ENCODE measurements at regions not wholly inside any gene's neighbourhood (a gene's known extent, or its start where the extent isn't known, plus 50 kb on each side); places are given as distances from the start of the nearest gene placed in this dataset.
A peak's percentile ranks its signal among the peaks of the same experiment; 100 is the strongest.

GRCh38 chr18:10009321-10010144 is 95.7 kb downstream of the VAPA start:
- DNase-seq: no peak

- DNase-seq: no peak
Measured at GRCh38 chr18:10010611-10011015, 96.8 kb downstream of the VAPA start.

- no peak for DNase-seq
Measured at GRCh38 chr18:10011061-10011460, 97.2 kb downstream of the VAPA start.

DNA sequence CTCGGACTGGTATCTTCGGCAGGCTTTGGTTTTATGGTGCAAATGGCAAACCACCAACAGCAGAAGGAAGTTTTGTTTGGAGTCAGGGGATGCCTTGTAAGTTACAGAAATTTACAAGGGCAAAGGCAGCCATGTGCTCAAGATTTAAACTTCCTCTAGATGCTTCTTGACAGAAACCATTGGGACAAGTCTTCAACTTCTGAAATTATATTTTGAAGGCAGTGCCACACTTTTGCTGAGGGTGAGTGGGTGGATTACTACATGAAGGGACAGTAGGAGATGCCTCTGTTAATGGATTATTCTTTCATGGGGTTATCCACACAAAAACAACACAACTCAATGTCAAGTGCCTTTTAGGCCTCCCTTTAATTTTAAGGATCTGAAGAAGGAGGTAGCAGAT is 97.9 kb downstream of the VAPA start:
- no peak for DNase-seq

DNA sequence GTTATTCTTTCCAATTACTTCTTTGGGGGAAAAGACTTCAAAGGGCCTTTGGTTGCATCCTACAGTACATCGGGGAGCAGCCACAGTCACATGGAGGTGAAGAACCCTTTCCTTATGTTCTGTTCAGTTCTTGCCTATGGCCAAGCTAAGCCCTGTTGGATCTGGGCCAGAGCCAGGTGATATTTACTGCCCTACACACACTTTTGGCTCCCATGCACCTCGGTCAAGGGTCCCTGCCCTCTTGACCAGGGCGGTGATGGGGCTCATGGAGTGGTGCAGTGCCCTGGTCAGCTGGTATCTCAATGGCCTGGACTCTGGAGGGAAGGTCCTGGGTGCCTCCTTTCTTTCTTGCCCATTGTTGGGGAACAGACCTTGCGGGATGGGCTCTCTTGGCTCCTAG is 98.7 kb downstream of the VAPA start:
- no peak for DNase-seq

DNA sequence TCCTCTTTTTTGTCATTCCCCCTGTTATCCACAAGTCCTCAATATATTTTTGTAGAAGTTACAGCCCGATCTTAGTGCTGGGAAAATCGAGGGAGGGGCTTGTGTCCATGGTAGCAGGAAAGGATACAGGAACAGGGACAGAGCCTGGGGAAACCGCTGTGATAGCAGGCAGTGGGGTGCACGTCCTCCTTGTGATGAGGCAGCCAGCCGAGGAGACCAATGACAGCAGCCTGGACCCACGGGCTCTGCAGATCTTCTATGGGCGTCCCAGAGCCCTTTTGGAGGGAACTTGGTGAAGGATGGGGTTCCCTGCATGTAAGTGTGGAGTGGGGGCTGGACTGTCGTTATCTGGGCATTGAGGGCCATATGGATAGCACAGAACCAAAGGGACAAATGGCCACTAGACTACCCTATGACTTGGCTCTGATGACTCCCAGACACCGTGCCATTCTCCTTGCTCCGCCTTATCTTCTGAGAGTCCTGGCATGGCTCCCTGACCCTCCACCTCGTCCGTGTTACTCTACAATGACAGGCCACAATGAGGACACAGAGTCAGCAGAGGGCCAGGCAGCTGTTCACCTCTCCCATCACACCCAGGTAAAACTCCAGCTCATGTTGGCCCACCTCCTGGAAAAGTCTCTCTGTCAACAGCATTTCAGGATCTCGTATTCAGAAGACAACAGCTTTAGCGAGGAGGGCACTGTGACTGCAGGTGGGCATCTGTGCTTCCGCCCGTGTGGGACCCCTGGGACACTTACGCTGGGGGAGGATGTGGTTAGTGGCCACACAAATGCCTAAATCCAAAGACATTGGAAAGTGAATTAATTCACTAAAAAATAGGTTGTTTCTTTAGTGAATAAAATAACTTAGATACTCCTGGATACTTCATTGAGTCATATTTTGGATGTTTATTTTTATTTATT is 100.1 kb downstream of the VAPA start:
- no peak for DNase-seq

- DNase-seq: no peak
Measured at GRCh38 chr18:10015288-10015701, 101.5 kb downstream of the VAPA start.

DNA sequence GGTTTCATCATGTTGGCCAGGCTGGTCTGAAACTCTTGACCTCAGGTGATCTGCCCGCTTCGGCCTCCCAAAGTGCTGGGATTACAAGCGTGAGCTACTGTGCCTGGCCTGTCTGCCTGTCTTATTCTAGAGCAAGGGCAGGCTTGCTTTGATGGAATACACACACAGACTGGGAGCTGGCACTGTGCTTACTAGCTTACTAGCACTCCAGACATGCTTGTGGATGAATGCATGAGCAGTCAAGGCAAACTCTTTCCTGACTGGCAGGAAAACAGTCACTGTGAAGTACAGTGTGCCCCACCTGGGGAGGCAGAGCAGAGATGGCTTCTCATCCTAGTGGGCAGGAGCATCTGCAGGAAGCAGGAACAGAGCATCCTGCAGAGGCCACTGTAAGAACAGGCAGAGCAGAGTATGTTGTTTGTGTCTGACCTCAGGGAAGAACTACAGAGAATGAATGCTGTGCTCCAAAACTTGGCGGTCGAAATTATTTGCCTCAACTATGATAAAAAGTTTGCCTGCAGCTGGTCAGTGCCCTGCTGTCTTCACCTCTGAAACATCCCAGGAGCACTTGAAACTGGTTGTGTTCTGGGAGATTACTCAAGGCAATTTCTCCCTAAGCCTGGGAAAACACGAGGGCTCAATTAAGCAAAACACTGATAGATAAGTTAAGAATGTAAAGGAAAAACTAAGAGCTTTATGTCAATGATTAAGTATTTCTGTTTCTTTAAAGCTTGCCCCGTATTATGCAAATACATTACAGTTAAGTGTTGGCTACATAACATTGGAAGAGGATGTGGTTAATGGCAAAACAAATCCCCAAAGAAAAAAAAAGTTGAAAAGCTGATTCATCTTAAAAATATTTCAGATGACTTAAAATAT is 102.4 kb downstream of the VAPA start:
- no peak for DNase-seq

- DNase-seq: no peak
Measured at GRCh38 chr18:10017043-10017442, 103.2 kb downstream of the VAPA start.

GRCh38 chr18:10018289-10018688 is 104.5 kb downstream of the VAPA start:
- no peak for DNase-seq

DNA sequence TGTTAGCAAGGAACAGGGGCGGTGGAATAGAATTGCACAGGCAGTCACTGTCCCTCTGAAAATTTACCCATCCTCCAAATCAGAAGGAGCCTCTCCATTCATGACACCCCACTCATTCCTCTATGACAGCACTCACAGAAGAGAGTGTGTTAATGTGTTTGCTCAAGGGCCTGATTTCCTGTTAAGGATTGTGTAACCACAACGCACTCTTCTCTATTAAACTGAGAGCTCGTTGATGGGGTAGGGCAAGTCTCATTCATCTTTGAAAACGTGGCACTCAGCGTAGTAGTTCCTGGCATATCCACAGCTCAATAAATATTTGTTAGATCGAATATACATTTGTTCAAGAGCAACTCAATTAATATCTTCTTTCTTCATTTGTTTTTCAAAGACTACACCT is 106.4 kb downstream of the VAPA start:
- DNase-seq: peak; percentile 55

GRCh38 chr18:10022365-10022764 is 108.5 kb downstream of the VAPA start:
- DNase-seq: no peak

- DNase-seq: peak; percentile 56
Measured at GRCh38 chr18:10023853-10024570, 110.2 kb downstream of the VAPA start.

DNA sequence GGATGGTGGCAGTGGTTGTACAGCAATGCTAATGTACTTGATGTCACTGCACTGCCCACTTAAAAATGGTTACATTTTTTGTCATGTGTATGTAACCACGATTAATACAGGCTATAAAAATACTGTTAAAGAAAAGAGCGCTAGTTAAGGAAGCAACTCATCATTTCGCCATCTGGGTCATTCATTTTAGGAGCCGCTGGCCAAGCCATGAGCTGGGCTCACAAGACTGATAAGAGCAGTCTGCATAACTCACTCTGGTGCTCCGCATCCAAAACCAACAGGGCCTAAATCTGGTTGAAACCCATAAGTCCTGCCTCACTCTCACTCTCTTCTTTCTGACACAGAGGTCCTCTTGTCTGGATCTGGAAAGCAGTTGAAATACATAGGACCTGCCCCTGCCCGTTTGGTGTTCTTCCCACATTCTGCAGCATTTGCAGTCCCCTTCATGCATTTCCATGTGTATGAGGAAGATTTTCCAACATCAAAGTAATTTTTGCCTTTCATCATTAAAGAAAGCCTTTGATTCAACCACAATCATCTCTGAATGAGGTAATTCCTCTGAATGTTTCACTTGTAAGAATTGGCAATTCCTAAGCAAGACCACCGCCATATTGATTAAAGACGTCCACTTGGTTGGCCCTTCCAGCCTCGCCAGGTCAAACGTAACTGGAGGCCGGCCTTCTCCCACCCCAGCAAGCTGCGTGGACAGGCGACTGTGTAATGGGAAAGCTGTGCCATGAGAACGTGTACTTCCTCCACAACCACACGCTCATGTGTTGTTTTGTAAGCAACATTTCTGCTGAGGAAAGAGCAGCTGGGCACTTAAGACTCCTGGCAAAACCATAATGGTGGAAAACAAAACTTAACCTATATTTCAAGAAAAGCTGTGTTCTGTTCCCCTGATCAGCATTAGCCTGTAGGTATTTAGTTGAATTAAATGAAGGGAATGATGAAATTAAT is 112.2 kb downstream of the VAPA start:
- DNase-seq: no peak

GRCh38 chr18:10027031-10027430 is 113.2 kb downstream of the VAPA start:
- DNase-seq: no peak

DNA sequence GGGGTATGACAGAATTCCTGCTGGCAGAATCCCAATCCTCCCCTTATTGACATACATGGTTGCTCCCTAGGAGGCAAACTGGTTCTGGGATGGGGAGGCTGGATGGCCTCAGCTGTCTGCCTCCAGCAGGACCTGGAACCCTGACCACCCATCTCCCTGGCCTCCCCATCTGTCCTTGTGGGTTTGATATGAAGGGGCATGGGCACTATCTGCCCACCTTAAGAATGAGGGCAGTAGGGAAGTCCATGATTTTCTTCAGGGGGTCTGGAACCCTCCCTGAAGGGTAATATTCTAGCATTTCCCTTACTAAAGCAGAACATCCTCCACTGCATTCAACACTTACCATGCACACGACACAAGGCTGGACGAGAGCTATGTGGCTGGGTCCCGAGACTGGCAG is 113.6 kb downstream of the VAPA start:
- no peak for DNase-seq

DNA sequence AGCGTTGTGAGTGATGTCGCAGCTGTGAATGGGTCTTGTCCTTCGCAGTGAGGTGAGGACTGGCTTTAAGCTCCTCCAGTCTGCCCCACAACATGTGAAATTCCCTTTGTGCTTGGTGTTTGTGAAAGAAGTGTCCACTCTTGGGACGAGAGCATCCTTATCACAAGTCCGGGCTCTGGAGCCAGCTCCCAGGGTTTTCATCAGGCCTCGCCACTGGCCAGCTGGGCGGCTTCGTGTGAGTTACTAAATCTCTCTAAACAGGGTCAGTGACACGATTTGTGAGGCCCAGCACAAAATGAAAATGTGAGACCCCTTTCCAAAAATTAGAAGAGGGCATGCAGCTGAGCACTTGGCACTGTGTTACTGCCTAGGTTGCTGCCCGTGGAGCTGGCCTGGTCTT is 115.9 kb downstream of the VAPA start:
- DNase-seq: no peak

- no peak for DNase-seq
Measured at GRCh38 chr18:10030816-10031541, 117.2 kb downstream of the VAPA start.

DNA sequence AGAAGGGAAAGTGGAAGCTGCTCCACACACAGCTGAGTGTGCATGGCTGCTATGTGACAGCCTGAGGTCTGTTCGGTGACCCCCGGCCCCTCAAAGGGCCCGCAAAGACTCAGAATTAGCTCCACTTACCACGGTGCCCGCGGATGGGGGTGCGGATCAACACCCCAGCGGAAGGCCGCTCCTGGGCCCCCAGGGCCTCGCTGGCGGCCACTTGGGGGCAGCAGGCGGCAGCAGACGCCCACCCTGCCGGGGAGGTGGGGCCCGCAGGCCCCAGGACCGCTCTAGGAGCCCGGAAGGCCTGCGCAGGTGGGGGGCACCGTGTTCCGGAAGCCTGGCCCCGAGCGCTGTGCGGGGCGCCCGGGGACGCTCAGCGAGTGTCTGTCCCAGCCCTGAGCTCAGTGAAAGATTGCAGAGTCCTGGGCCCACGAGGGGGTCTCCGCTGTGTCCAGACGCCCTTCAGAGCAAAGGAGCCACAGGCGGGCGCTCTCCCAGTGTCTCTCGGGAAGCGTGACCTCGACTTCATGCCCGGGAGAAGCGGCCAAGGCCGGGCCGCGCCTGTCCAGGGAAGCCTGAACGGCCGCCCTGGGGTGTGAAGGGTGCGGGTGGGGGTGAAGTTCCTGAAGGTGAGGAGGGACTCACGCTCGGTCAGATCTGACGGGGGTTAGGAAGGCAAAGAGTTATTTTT is 118.7 kb downstream of the VAPA start:
- no peak for DNase-seq

DNA sequence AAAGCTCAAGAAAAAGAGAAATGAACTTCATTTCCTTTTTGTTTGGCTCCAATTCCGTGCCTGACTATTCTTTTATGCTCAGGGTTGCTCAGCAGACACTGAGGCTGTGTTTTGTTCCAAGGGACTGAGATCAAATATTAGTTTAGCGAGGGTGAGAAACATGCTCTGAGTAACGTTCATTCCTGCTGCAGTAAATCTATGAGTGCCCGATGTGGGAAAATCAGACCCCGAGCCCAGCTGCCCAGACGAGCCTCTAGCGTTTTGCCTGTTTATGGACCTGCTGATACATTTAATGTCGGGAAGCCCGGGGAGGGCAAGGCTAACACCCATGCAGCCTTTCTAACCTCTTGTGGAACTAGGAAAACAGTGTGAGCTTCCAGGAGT is 119.2 kb downstream of the VAPA start:
- no peak for DNase-seq

Measured in NCI-H1436 (cell line).